Spleen (tissue), 11 donors: ENCODE measurements at regions not wholly inside any gene's neighbourhood (a gene's known extent, or its start where the extent isn't known, plus 50 kb on each side); places are given as distances from the start of the nearest gene placed in this dataset.

Experiments
- DNase-seq: peaks from one replicate; pipeline ENCODE4 v3.0.0-alpha.2; 2020
- H3K27ac ChIP-seq, 8 donors: fragments of 200-600 bp; sonication (generic) in 7 of 8; 1 replicate in 4 of 8; 2 replicates in 4 of 8; pipeline versions ENCODE4 v1.5.0 to v1.8.0; 2016 to 2021; ENCODE audit warnings: inconsistent platforms in 4 of 8, mild to moderate bottlenecking in 4 of 8, moderate library complexity in 1 of 8
- H3K27me3 ChIP-seq, 7 donors: fragments of 200-600 bp; sonication (generic) in 6 of 7; replicated peaks in 1 of 7; 1 replicate in 4 of 7; 2 replicates in 3 of 7; pipeline versions ENCODE4 v1.5.0 to v1.8.0; 2016 to 2021; ENCODE audit warnings: inconsistent platforms in 3 of 7, mild to moderate bottlenecking in 1 of 7
- H3K36me3 ChIP-seq, 6 donors: fragments of 200-600 bp; sonication (generic) in 5 of 6; 1 replicate in 4 of 6; 2 replicates in 2 of 6; pipeline versions ENCODE4 v1.5.0 to v1.8.0; 2016 to 2021; ENCODE audit warnings: inconsistent platforms in 2 of 6
- H3K4me1 ChIP-seq, 6 donors: fragments of 200-600 bp; sonication (generic) in 5 of 6; 1 replicate in 3 of 6; 2 replicates in 3 of 6; pipeline versions ENCODE4 v1.5.0 to v1.8.0; 2016 to 2021; ENCODE audit warnings: inconsistent platforms in 3 of 6
- H3K4me3 ChIP-seq, 8 donors: fragments of 200-600 bp; sonication (generic) in 7 of 8; 1 replicate in 4 of 8; 2 replicates in 4 of 8; pipeline versions ENCODE4 v1.5.0 to v1.8.0; 2016 to 2021; ENCODE audit warnings: inconsistent platforms in 4 of 8, mild to moderate bottlenecking in 4 of 8, moderate library complexity in 2 of 8
- H3K9me3 ChIP-seq, 8 donors: fragments of 200-600 bp; sonication (generic) in 7 of 8; 1 replicate in 4 of 8; 2 replicates in 4 of 8; pipeline versions ENCODE4 v1.5.0 to v1.8.0; 2016 to 2021; ENCODE audit warnings: inconsistent platforms in 4 of 8
- POLR2A ChIP-seq, 3 donors: fragments of 450-650 bp; IDR thresholded peaks; one replicate each; pipeline ENCODE4 v1.5.1; 2017; ENCODE audit warnings: antibody characterized with exemption in 3 of 3, mild to moderate bottlenecking in 1 of 3
- POLR2AphosphoS5 ChIP-seq, 3 donors: sonication (generic); formaldehyde crosslinking; IDR thresholded peaks; one replicate each; pipeline ENCODE4 v1.5.1; 2017; ENCODE audit warnings: antibody characterized with exemption in 3 of 3
- WGBS, 5 donors: extraction: QIAGEN DNeasy Blood & Tissue Kit in 3 of 5; methylation state at CpG; one replicate each; pipeline versions ENCODE4 v1.1.5 to v1.1.7; 2013 to 2018; 5-methylcytosine and 5-hydroxymethylcytosine counted together
- intact Hi-C: fragments of 100-400 bp; cut with DNase I; formaldehyde crosslinking; loops from one replicate; pipeline ENCODE4 v1.15.0; 2023; ENCODE audit warnings: low total_unique reads
- TF ChIP-seq, protein P1 (sequence below), 11 experiments: fragments of 200-600 bp in 7 of 11; fragments of 450-650 bp in 4 of 11; sonication (generic) in 4 of 11; IDR thresholded peaks in 8 of 11; conservative IDR thresholded peaks in 3 of 11; 1 replicate in 7 of 11; 2 replicates in 4 of 11; pipeline versions ENCODE4 v1.4.0 to v1.8.0; 2016 to 2021; ENCODE audit warnings: antibody characterized with exemption in 11 of 11, inconsistent platforms in 4 of 11, mild to moderate bottlenecking in 1 of 11
- donor health status: healthy with polysubstance abuse.
- donor health status: DM: no; HTN: no; CAD: no; lungs with moderate emphysema.
- donor health status: DM: no; HTN: no; CAD: no.
- donor health status: Bipolar disorder and iron deficiency.
- donor health status: healthy.
- donor health status: DM: no; HTN: no; CAD: no.
- donor health status: DM: yes; HTN: yes; CAD: no.

DNA sequence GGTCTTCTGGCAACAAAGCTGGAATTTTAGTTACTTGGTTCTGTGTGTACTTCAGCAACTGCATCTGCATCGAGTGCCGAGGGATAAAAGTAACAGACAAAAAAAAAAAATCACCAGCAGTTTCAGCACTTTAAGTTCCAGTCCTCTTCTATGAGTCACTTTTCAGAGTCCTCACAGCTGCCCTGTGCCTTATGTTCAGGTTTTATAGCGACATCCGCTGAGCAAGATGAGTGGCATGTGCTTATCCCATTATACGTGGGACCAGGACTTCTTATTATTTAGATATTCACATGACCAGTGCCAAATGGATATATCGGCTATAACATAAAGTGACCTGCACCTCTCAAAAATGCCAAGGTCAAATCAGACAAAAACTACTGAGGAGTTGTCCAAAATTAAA lies 242.9 kb downstream of the FOXA2 start:
- intact Hi-C loops, result no loop called here
- no peak overlapping the region for H3K4me3 ChIP-seq
- H3K4me1 ChIP-seq, result peaks cover 0 to 11% (median 0%) of the 10 kb centered on the region in 6 donors
- TF ChIP-seq POLR2AphosphoS5 (IDR thresholded peaks at IDR 0.05) (no peak), POLR2A (IDR thresholded peaks at IDR 0.05) (no peak)
- TF ChIP-seq, protein P1, sequence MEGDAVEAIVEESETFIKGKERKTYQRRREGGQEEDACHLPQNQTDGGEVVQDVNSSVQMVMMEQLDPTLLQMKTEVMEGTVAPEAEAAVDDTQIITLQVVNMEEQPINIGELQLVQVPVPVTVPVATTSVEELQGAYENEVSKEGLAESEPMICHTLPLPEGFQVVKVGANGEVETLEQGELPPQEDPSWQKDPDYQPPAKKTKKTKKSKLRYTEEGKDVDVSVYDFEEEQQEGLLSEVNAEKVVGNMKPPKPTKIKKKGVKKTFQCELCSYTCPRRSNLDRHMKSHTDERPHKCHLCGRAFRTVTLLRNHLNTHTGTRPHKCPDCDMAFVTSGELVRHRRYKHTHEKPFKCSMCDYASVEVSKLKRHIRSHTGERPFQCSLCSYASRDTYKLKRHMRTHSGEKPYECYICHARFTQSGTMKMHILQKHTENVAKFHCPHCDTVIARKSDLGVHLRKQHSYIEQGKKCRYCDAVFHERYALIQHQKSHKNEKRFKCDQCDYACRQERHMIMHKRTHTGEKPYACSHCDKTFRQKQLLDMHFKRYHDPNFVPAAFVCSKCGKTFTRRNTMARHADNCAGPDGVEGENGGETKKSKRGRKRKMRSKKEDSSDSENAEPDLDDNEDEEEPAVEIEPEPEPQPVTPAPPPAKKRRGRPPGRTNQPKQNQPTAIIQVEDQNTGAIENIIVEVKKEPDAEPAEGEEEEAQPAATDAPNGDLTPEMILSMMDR (IDR thresholded peaks at IDR 0.05 in 8 of 11, conservative IDR thresholded peaks at IDR 0.05 in 3 of 11), result no peak
- DNase-seq, result no peak
- H3K27me3 ChIP-seq, result peaks cover 0 to 9% (median 0%) of the 10 kb centered on the region in 7 donors
- no peaks in the 10 kb centered on the region for H3K36me3 ChIP-seq
- no peaks in the 10 kb centered on the region for H3K9me3 ChIP-seq
- H3K27ac ChIP-seq, result no peak overlapping the region
- WGBS, 5 donors, result 65 to 86% (median 74%) methylated on average over 6 of the region's 6 CpGs

DNA sequence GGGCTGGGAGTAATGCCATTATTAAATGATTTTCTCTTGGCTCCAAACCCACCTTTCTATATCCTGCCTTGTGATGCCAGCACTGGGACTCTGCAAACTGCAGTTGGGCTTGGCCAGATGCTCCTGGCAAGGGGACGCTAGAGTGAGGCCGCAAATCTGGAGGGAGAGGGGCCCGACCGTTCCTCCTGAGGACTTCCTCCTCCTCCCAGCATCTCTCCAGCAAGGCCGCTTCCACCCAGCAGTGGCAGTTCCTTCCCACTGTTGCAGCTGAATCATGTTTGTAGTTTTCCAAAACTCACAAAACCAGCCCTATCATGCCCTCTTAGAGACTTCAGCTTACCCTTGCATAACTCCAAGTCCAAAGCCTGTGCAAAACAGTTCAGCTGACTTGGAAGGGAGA lies 244.4 kb downstream of the FOXA2 start:
- WGBS, 5 donors, result 26 to 52% (median 33%) methylated on average over 5 of the region's 5 CpGs
- H3K27ac ChIP-seq, result no peak overlapping the region
- no peak for DNase-seq
- no peak for TF ChIP-seq POLR2A (IDR thresholded peaks at IDR 0.05)
- TF ChIP-seq POLR2AphosphoS5 (IDR thresholded peaks at IDR 0.05), result no peak
- TF ChIP-seq, protein P1 (IDR thresholded peaks at IDR 0.05 in 8 of 11, conservative IDR thresholded peaks at IDR 0.05 in 3 of 11), result no peak
- no peaks in the 10 kb centered on the region for H3K36me3 ChIP-seq
- H3K9me3 ChIP-seq, result no peaks in the 10 kb centered on the region
- intact Hi-C loops, result no loop called here
- H3K4me1 ChIP-seq, result peaks cover 0 to 8% (median 0%) of the 10 kb centered on the region in 6 donors
- H3K27me3 ChIP-seq, result peaks cover 0 to 10% (median 0%) of the 10 kb centered on the region in 7 donors
- no peak overlapping the region for H3K4me3 ChIP-seq

DNA sequence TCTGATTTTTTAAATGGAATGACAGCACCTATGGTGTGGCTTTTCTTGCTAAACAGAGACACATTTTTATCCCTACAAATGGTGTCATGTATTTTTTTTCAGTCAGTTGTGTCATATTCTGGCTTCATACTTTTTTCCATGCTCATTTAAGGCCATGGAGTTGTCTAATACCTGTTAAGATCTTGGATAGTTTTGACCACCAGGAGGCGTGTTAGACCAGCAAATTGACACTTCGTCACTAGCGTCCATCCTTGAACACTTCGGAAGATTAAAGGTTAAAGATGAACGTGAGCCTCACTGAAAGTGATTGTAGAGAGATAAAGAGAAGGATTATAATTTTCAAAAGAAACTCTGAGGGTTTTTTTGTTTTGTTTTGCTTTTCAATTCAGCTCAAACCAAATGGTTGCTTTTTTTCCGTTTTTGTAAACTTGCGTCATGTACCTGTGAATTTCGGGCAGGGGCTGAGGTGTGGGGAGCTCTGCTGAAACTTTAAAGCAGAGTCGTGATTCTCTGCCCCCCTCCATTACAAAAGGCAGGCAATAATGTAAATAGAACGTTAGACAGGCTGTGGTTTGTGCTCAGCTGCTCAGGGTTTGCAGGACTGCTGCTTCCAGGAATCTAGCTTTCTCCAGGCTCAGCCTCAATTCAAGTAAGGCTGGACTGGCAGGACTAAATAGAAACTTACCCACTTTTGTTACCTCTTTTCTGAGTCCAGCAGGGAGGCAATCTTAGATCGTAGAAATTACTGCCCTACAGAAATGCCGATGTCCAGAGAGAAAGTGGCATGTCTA lies 245.1 kb downstream of the FOXA2 start:
- Histone ChIP-seq H3K4me3 (no peak overlapping the region), H3K36me3 (no peaks in the 10 kb centered on the region), H3K27ac (no peak overlapping the region), H3K9me3 (no peaks in the 10 kb centered on the region), H3K4me1 (peaks cover 0 to 8% (median 0%) of the 10 kb centered on the region in 6 donors), H3K27me3 (peaks cover 0 to 17% (median 0%) of the 10 kb centered on the region in 7 donors)
- TF ChIP-seq, protein P1 (IDR thresholded peaks at IDR 0.05 in 8 of 11, conservative IDR thresholded peaks at IDR 0.05 in 3 of 11), result peak; percentile 42 to 76 (median 64)
- TF ChIP-seq POLR2AphosphoS5 (IDR thresholded peaks at IDR 0.05) (no peak), POLR2A (IDR thresholded peaks at IDR 0.05) (no peak)
- 28 to 34% (median 30%) methylated on average over 12 of the region's 12 CpGs for WGBS, 5 donors
- intact Hi-C loops, result no loop called here
- DNase-seq, result no peak

DNA sequence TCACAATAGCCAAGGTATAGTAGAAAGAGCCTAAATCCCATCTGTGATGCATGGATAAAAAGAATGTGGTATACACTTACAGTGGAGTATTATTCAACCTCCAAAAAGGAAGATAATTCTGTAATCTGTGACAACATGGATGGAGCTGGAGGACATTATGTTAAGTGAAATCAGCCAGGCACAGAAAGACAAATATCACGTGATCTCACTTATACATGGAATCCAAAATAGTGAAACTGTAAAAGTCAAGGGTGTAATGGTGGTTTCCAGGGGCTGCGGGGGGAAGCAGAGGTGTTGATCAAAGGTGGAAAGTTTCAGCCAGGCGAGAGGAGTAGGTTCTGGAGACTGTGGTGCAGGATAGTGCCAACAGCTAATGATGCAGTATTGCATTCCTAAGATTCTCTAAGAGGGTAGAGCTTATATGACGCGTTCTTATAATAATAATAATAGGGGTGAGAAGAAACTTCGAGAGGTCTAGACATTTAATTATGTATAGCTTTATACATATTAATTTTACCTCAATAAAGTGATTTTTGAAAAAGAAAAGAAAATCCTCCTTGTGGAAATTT lies 246.1 kb downstream of the FOXA2 start:
- no peak overlapping the region for H3K4me3 ChIP-seq
- no peaks in the 10 kb centered on the region for H3K36me3 ChIP-seq
- peaks cover 0 to 26% (median 0%) of the 10 kb centered on the region in 7 donors for H3K27me3 ChIP-seq
- H3K4me1 ChIP-seq, result peaks cover 0 to 8% (median 0%) of the 10 kb centered on the region in 6 donors
- TF ChIP-seq POLR2A (IDR thresholded peaks at IDR 0.05), result no peak
- TF ChIP-seq, protein P1 (IDR thresholded peaks at IDR 0.05 in 8 of 11, conservative IDR thresholded peaks at IDR 0.05 in 3 of 11), result no peak
- intact Hi-C loops, result no loop called here
- 64 to 69% (median 66%) methylated on average over 6 of the region's 6 CpGs for WGBS, 5 donors
- DNase-seq, result no peak
- H3K27ac ChIP-seq, result no peak overlapping the region
- no peaks in the 10 kb centered on the region for H3K9me3 ChIP-seq
